ENCODE measurements at regions not wholly inside any gene's neighbourhood (a gene's known extent, or its start where the extent isn't known, plus 50 kb on each side); places are given as distances from the start of the nearest gene placed in this dataset.

DNA sequence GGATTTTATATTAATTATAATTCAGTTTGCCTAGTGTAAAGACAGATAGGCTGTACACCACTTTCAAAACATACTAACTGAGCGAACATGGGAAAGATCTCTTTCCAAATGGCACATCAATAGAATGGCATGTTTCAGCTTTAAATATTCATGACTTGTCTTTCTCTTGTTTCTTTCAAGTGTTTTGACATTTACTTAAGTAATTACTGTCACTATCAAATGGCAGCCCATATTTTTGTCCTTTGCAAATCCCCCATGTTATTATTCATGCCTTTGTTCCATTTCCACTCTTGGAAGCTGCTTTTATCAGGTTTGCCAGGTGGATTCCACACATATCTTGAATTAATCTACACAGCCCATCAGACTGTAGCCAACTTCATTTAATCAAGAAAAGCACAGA is 89.2 kb upstream of the GLRA2 start:
- Histone ChIP-seq H4K20me1 (ENCODE audit: low read length) (no peaks in the 10 kb centered on the region), H3K4me2 (ENCODE audit: low read length) (no peak overlapping the region), H3K4me1 (ENCODE audit: insufficient read depth, low read length) (no peaks in the 10 kb centered on the region), H3K27ac (ENCODE audit: low read length) (no peak overlapping the region), H3F3A (ENCODE audit: low read length, unreplicated experiment) (no peaks in the 10 kb centered on the region), H3K27me3 (ENCODE audit: low read length) (no peaks in the 10 kb centered on the region), H2AFZ (ENCODE audit: low read length) (no peak overlapping the region), H3K9me2 (replicated peaks; ENCODE audit: low read length) (no peaks in the 10 kb centered on the region), H3K36me3 (ENCODE audit: low read depth, low read length) (no peaks in the 10 kb centered on the region), H3K9me3 (ENCODE audit: low read length) (no peaks in the 10 kb centered on the region), H3K79me2 (ENCODE audit: low read length) (no peaks in the 10 kb centered on the region), H3K9ac (ENCODE audit: low read length) (no peak overlapping the region), H3K4me3 (ENCODE audit: low read length) (no peak overlapping the region)
- no TSS peak for BruUV-seq (replicated peaks)
- ChIA-PET CTCF (no interaction called here), POLR2A (ENCODE audit: unreplicated experiment) (no interaction called here)
- intact Hi-C loops (cut with micrococcal nuclease): no loop called here
- DNase-seq (no peak), ATAC-seq (no peak)
- TF ChIP-seq, protein P1, sequence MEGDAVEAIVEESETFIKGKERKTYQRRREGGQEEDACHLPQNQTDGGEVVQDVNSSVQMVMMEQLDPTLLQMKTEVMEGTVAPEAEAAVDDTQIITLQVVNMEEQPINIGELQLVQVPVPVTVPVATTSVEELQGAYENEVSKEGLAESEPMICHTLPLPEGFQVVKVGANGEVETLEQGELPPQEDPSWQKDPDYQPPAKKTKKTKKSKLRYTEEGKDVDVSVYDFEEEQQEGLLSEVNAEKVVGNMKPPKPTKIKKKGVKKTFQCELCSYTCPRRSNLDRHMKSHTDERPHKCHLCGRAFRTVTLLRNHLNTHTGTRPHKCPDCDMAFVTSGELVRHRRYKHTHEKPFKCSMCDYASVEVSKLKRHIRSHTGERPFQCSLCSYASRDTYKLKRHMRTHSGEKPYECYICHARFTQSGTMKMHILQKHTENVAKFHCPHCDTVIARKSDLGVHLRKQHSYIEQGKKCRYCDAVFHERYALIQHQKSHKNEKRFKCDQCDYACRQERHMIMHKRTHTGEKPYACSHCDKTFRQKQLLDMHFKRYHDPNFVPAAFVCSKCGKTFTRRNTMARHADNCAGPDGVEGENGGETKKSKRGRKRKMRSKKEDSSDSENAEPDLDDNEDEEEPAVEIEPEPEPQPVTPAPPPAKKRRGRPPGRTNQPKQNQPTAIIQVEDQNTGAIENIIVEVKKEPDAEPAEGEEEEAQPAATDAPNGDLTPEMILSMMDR (conservative IDR thresholded peaks at IDR 0.05; ENCODE audit: low read depth, low read length): no peak
- no peak for TF ChIP-seq EZH2 (IDR thresholded peaks at IDR 0.05; ENCODE audit: low read length, unreplicated experiment)
- no peak for TF ChIP-seq EZH2phosphoT487 (IDR thresholded peaks at IDR 0.05; ENCODE audit: borderline replicate concordance, low read length)

DNA sequence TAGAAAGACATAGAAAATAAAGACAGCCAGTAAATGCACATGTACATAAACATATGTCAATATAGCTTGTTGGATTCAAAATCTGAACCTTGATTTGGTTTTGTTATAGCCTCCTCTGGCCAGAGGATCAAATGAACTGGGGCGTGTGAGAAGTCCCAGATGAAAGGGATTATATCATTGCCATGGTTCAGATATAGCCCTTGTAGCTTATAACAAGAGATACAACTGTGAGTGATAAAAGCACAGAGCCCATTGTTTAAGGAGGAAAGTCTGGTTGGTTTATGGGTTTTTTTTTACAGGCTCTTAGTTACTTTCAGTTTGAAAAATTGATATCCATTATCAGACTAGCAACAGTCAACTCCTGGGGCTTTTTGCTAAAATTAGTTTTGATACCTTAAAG is 101.7 kb upstream of the GLRA2 start:
- Histone ChIP-seq H2AFZ (ENCODE audit: low read length) (no peak overlapping the region), H3K36me3 (ENCODE audit: low read depth, low read length) (no peaks in the 10 kb centered on the region), H3K4me2 (ENCODE audit: low read length) (no peak overlapping the region), H3K27ac (ENCODE audit: low read length) (no peak overlapping the region), H3K9me2 (replicated peaks; ENCODE audit: low read length) (no peaks in the 10 kb centered on the region), H4K20me1 (ENCODE audit: low read length) (no peaks in the 10 kb centered on the region), H3F3A (ENCODE audit: low read length, unreplicated experiment) (no peaks in the 10 kb centered on the region), H3K79me2 (ENCODE audit: low read length) (no peaks in the 10 kb centered on the region), H3K4me3 (ENCODE audit: low read length) (no peak overlapping the region), H3K4me1 (ENCODE audit: insufficient read depth, low read length) (no peaks in the 10 kb centered on the region), H3K27me3 (ENCODE audit: low read length) (0 out of 2 replicates have a peak, but pooled peaks cover 4% of the 10 kb centered on the region), H3K9ac (ENCODE audit: low read length) (no peak overlapping the region), H3K9me3 (ENCODE audit: low read length) (no peaks in the 10 kb centered on the region)
- TF ChIP-seq EZH2phosphoT487 (IDR thresholded peaks at IDR 0.05; ENCODE audit: borderline replicate concordance, low read length): no peak
- DNase-seq: no peak
- intact Hi-C loops (cut with micrococcal nuclease): no loop called here
- ChIA-PET POLR2A (ENCODE audit: unreplicated experiment) (no interaction called here), CTCF (no interaction called here)
- no TSS peak for BruUV-seq (replicated peaks)
- no peak for ATAC-seq

DNA sequence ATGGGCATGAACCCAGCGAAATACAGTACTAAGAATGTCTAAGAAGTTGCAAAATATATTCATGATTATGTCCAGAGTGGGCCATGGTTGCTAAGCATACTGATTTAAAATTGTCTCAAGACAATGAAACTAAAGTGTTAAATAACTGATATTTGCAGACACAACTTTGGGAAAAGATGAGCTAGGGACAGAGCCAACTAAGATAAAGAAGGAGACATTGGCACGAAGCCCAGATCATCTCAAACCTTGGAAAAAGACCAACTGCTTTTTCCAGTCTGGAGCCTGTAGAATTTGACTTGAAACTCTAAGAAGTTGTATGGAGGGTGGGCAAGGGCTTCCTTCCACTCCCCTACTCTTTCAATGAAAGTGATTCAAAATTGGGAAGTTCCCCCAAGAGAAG is 108.5 kb upstream of the GLRA2 start:
- CTCF ChIA-PET: no interaction called here

DNA sequence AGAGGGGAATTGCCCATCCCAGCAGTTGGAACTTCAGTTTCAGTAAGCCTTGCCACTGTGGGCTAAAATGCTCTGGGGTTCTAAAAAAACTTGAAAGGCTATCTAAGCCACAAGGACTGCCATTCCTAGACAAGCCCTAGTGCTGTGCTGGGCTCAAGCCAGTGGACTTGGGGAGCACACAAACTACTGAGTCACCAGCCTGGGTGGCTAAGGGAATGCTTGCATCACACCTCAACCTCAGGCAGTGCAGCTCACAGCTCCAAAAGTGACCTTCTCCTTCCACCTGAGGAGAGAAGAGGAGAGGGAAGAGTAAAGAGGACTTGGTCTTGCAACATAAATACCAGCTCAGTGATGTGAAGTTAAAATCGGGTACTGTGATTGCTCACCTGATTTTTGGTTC is 116.7 kb upstream of the GLRA2 start:
- DNase-seq: no peak
- no peaks in the 10 kb centered on the region for H4K20me1 ChIP-seq (ENCODE audit: low read length)
- H3K4me3 ChIP-seq (ENCODE audit: low read length): no peak overlapping the region
- H3K9me2 ChIP-seq (replicated peaks; ENCODE audit: low read length): no peaks in the 10 kb centered on the region
- peaks cover 6% of the 10 kb centered on the region for H3K4me1 ChIP-seq (ENCODE audit: insufficient read depth, low read length)
- no peaks in the 10 kb centered on the region for H3K36me3 ChIP-seq (ENCODE audit: low read depth, low read length)
- TF ChIP-seq EZH2 (IDR thresholded peaks at IDR 0.05; ENCODE audit: low read length, unreplicated experiment) (no peak), EZH2phosphoT487 (IDR thresholded peaks at IDR 0.05; ENCODE audit: borderline replicate concordance, low read length) (no peak)
- TF ChIP-seq, protein P1 (conservative IDR thresholded peaks at IDR 0.05; ENCODE audit: low read depth, low read length): no peak
- no peaks in the 10 kb centered on the region for H3K27me3 ChIP-seq (ENCODE audit: low read length)
- ChIA-PET CTCF (no interaction called here), POLR2A (ENCODE audit: unreplicated experiment) (interaction anchor here (0.6 kb wide), 1 partner anchor 184 kb away, joined by 7 read pairs; no protein-coding TSS in a partner anchor)
- no TSS peak for BruUV-seq (replicated peaks)
- H3K79me2 ChIP-seq (ENCODE audit: low read length): no peaks in the 10 kb centered on the region
- no peak overlapping the region for H3K9ac ChIP-seq (ENCODE audit: low read length)
- H3K9me3 ChIP-seq (ENCODE audit: low read length): no peaks in the 10 kb centered on the region
- no peak overlapping the region for H2AFZ ChIP-seq (ENCODE audit: low read length)
- no peaks in the 10 kb centered on the region for H3F3A ChIP-seq (ENCODE audit: low read length, unreplicated experiment)
- H3K4me2 ChIP-seq (ENCODE audit: low read length): no peak overlapping the region
- no peak overlapping the region for H3K27ac ChIP-seq (ENCODE audit: low read length)
- ATAC-seq: no peak
- intact Hi-C loops (cut with micrococcal nuclease): no loop called here

More for the DNA sequence above, 108.5 kb upstream of the GLRA2 start:
- ATAC-seq: no peak
- BruUV-seq (replicated peaks): no TSS peak
- Histone ChIP-seq H3K27ac (ENCODE audit: low read length) (no peak overlapping the region), H3K36me3 (ENCODE audit: low read depth, low read length) (no peaks in the 10 kb centered on the region), H3K9me2 (replicated peaks; ENCODE audit: low read length) (no peaks in the 10 kb centered on the region), H3K4me3 (ENCODE audit: low read length) (no peak overlapping the region), H3F3A (ENCODE audit: low read length, unreplicated experiment) (no peaks in the 10 kb centered on the region), H4K20me1 (ENCODE audit: low read length) (no peaks in the 10 kb centered on the region), H3K27me3 (ENCODE audit: low read length) (no peaks in the 10 kb centered on the region), H3K9ac (ENCODE audit: low read length) (no peak overlapping the region), H2AFZ (ENCODE audit: low read length) (no peak overlapping the region), H3K4me1 (ENCODE audit: insufficient read depth, low read length) (no peaks in the 10 kb centered on the region), H3K79me2 (ENCODE audit: low read length) (no peaks in the 10 kb centered on the region), H3K4me2 (ENCODE audit: low read length) (no peak overlapping the region), H3K9me3 (ENCODE audit: low read length) (no peaks in the 10 kb centered on the region)
- TF ChIP-seq EZH2 (IDR thresholded peaks at IDR 0.05; ENCODE audit: low read length, unreplicated experiment): no peak
- DNase-seq: no peak
- POLR2A ChIA-PET (ENCODE audit: unreplicated experiment): no interaction called here
- intact Hi-C loops (cut with micrococcal nuclease): no loop called here
